ENCODE measurements at regions not wholly inside any gene's neighbourhood (a gene's known extent, or its start where the extent isn't known, plus 50 kb on each side); places are given as distances from the start of the nearest gene placed in this dataset.

GRCh38 chr12:73951956-73952703 lies 585.5 kb upstream of the ATXN7L3B start:
- no peak for TF ChIP-seq CTCF (IDR thresholded peaks at IDR 0.05)
- intact Hi-C loops (cut with micrococcal nuclease): no loop called here
- H3K4me3 Mint-ChIP-seq: no peak overlapping the region
- H3K9me3 Mint-ChIP-seq: peaks cover 3% of the 10 kb centered on the region
- H3K4me1 Mint-ChIP-seq: no peaks in the 10 kb centered on the region
- CTCF ChIA-PET: no interaction called here
- H3K27me3 Mint-ChIP-seq: no peaks in the 10 kb centered on the region
- DNase-seq (no peak), ATAC-seq (ENCODE audit: low read depth) (no peak)
- no peak overlapping the region for H3K27ac Mint-ChIP-seq
- H3K36me3 Mint-ChIP-seq (ENCODE audit: low read depth): no peaks in the 10 kb centered on the region
- POLR2A ChIA-PET: no interaction called here

- no peak overlapping the region for H3K27ac Mint-ChIP-seq
- intact Hi-C loops (cut with micrococcal nuclease): no loop called here
- ChIA-PET POLR2A (no interaction called here), CTCF (no interaction called here)
- H3K4me1 Mint-ChIP-seq: no peaks in the 10 kb centered on the region
- H3K27me3 Mint-ChIP-seq: no peaks in the 10 kb centered on the region
- no peak for DNase-seq
- H3K4me3 Mint-ChIP-seq: no peak overlapping the region
- ATAC-seq (ENCODE audit: low read depth): no peak
- H3K9me3 Mint-ChIP-seq: peaks cover 4% of the 10 kb centered on the region
- H3K36me3 Mint-ChIP-seq (ENCODE audit: low read depth): no peaks in the 10 kb centered on the region
- no peak for TF ChIP-seq CTCF (IDR thresholded peaks at IDR 0.05)
Measured at GRCh38 chr12:73964641-73965040, 573.0 kb upstream of the ATXN7L3B start.

- ATAC-seq (ENCODE audit: low read depth): no peak
- no peak for DNase-seq
- no peaks in the 10 kb centered on the region for H3K4me1 Mint-ChIP-seq
- CTCF ChIA-PET: no interaction called here
- POLR2A ChIA-PET: no interaction called here
- H3K36me3 Mint-ChIP-seq (ENCODE audit: low read depth): no peaks in the 10 kb centered on the region
- H3K4me3 Mint-ChIP-seq: no peak overlapping the region
- H3K27me3 Mint-ChIP-seq: no peaks in the 10 kb centered on the region
- no peak overlapping the region for H3K27ac Mint-ChIP-seq
- H3K9me3 Mint-ChIP-seq: peaks cover 15% of the 10 kb centered on the region
- TF ChIP-seq CTCF (IDR thresholded peaks at IDR 0.05): no peak
- intact Hi-C loops (cut with micrococcal nuclease): no loop called here
Measured at GRCh38 chr12:73973486-73973885, 564.1 kb upstream of the ATXN7L3B start.

GRCh38 chr12:73984552-73984951 lies 553.1 kb upstream of the ATXN7L3B start:
- ChIA-PET CTCF (interaction anchor here (0.6 kb wide), 1 partner anchor 392 kb away, joined by 3 read pairs; no protein-coding TSS in a partner anchor), POLR2A (no interaction called here)
- TF ChIP-seq CTCF (IDR thresholded peaks at IDR 0.05): no peak
- Mint-ChIP-seq H3K36me3 (ENCODE audit: low read depth) (no peaks in the 10 kb centered on the region), H3K27me3 (no peaks in the 10 kb centered on the region), H3K27ac (no peak overlapping the region), H3K4me3 (no peak overlapping the region), H3K4me1 (no peaks in the 10 kb centered on the region), H3K9me3 (peaks cover 2% of the 10 kb centered on the region)
- intact Hi-C loops (cut with micrococcal nuclease): no loop called here
- no peak for DNase-seq
- no peak for ATAC-seq (ENCODE audit: low read depth)

- ChIA-PET CTCF (no interaction called here), POLR2A (no interaction called here)
- H3K4me3 Mint-ChIP-seq: no peak overlapping the region
- no peak overlapping the region for H3K27ac Mint-ChIP-seq
- H3K4me1 Mint-ChIP-seq: no peaks in the 10 kb centered on the region
- no peaks in the 10 kb centered on the region for H3K9me3 Mint-ChIP-seq
- no peaks in the 10 kb centered on the region for H3K27me3 Mint-ChIP-seq
- no peak for DNase-seq
- intact Hi-C loops (cut with micrococcal nuclease): no loop called here
- no peaks in the 10 kb centered on the region for H3K36me3 Mint-ChIP-seq (ENCODE audit: low read depth)
- no peak for TF ChIP-seq CTCF (IDR thresholded peaks at IDR 0.05)
- no peak for ATAC-seq (ENCODE audit: low read depth)
Measured at GRCh38 chr12:73991138-73991537, 546.5 kb upstream of the ATXN7L3B start.

Data from activated B cell treated with CpG ODN at 0.5 μM for 24 hours (primary cell).